ENCODE measurements at regions not wholly inside any gene's neighbourhood (a gene's known extent, or its start where the extent isn't known, plus 50 kb on each side); places are given as distances from the start of the nearest gene placed in this dataset.

DNA sequence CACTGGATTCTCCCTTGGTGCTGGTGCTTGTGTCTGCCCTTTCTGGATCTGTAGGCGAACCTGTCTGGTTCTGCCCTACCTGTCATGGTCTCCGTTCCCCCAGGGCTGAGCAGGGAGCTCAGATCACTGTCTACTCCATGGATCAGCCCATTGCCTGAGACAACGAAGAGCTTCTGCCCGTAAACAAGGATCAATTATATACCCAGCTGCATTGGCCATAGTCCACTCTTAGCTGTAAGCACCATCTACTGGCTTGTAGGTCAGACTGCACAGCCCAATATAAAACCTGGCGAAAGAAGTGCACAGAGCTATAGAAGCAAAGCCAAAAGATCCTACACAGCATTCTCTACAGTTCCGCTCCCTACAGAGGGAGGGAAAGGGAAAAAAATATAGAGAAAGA lies 181.5 kb upstream of the RPS23 start:
- TF ChIP-seq, protein P1, sequence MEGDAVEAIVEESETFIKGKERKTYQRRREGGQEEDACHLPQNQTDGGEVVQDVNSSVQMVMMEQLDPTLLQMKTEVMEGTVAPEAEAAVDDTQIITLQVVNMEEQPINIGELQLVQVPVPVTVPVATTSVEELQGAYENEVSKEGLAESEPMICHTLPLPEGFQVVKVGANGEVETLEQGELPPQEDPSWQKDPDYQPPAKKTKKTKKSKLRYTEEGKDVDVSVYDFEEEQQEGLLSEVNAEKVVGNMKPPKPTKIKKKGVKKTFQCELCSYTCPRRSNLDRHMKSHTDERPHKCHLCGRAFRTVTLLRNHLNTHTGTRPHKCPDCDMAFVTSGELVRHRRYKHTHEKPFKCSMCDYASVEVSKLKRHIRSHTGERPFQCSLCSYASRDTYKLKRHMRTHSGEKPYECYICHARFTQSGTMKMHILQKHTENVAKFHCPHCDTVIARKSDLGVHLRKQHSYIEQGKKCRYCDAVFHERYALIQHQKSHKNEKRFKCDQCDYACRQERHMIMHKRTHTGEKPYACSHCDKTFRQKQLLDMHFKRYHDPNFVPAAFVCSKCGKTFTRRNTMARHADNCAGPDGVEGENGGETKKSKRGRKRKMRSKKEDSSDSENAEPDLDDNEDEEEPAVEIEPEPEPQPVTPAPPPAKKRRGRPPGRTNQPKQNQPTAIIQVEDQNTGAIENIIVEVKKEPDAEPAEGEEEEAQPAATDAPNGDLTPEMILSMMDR (IDR thresholded peaks at IDR 0.05) = no peak
- no peak for TF ChIP-seq POLR2A (IDR thresholded peaks at IDR 0.05)
